HG03565 (cell line): ENCODE measurements at regions not wholly inside any gene's neighbourhood (a gene's known extent, or its start where the extent isn't known, plus 50 kb on each side); places are given as distances from the start of the nearest gene placed in this dataset.

Experiments used
- ATAC-seq: cut with Tn5 transposase; IDR thresholded peaks from one replicate; pipeline ENCODE4 v1.9.1; 2021; ENCODE audit warnings: mild to moderate bottlenecking, moderate library complexity; ENCODE audit not compliant: unreplicated experiment

GRCh38 chrX:7789200-7789599 lies 53.8 kb upstream of the VCX start:
- ATAC-seq = no peak

GRCh38 chrX:7788334-7788733 lies 54.6 kb upstream of the VCX start:
- ATAC-seq = no peak

GRCh38 chrX:7787714-7788113 lies 55.3 kb upstream of the VCX start:
- ATAC-seq = no peak

GRCh38 chrX:7784580-7784979 lies 58.4 kb upstream of the VCX start:
- ATAC-seq = no peak

GRCh38 chrX:7779644-7780043 lies 63.3 kb upstream of the VCX start:
- ATAC-seq = no peak

GRCh38 chrX:7775987-7776386 lies 67.0 kb upstream of the VCX start:
- ATAC-seq = no peak

GRCh38 chrX:7771788-7772438 lies 71.1 kb upstream of the VCX start:
- ATAC-seq = no peak

GRCh38 chrX:7759830-7760229 lies 83.1 kb upstream of the VCX start:
- no peak for ATAC-seq

- ATAC-seq = no peak
Observed at GRCh38 chrX:7746856-7747255, 96.1 kb upstream of the VCX start.

GRCh38 chrX:7730071-7730470 lies 112.9 kb upstream of the VCX start:
- ATAC-seq = no peak

- no peak for ATAC-seq
Observed at GRCh38 chrX:7720519-7720918, 122.5 kb upstream of the VCX start.

GRCh38 chrX:7714351-7714750 lies 128.6 kb upstream of the VCX start:
- no peak for ATAC-seq

GRCh38 chrX:7711167-7711566 lies 131.8 kb upstream of the VCX start:
- ATAC-seq = no peak

- no peak for ATAC-seq
Observed at GRCh38 chrX:7709845-7710244, 133.1 kb upstream of the VCX start.

- no peak for ATAC-seq
Observed at GRCh38 chrX:7706032-7706431, 136.9 kb upstream of the VCX start.

- ATAC-seq = no peak
Observed at GRCh38 chrX:7704205-7704604, 138.8 kb upstream of the VCX start.

- ATAC-seq = no peak
Observed at GRCh38 chrX:7698248-7698647, 144.7 kb upstream of the VCX start.

GRCh38 chrX:7690842-7691241 lies 152.1 kb upstream of the VCX start:
- ATAC-seq = no peak

GRCh38 chrX:7689791-7690412 lies 153.1 kb upstream of the VCX start:
- ATAC-seq = no peak

- ATAC-seq = no peak
Observed at GRCh38 chrX:7680181-7680580, 162.8 kb upstream of the VCX start.

GRCh38 chrX:7654316-7654715 lies 188.7 kb upstream of the VCX start:
- ATAC-seq = no peak

GRCh38 chrX:7647831-7648230 lies 195.1 kb upstream of the VCX start:
- no peak for ATAC-seq

- no peak for ATAC-seq
Observed at GRCh38 chrX:7641141-7641540, 201.8 kb upstream of the VCX start.
